ENCODE measurements at regions not wholly inside any gene's neighbourhood (a gene's known extent, or its start where the extent isn't known, plus 50 kb on each side); places are given as distances from the start of the nearest gene placed in this dataset.

GRCh38 chr1:25080294-25081209 lies 150.5 kb upstream of the RUNX3 start:
- no peak for DNase-seq

- no peak for DNase-seq
Measured at GRCh38 chr1:25079048-25079447, 149.0 kb upstream of the RUNX3 start.

- DNase-seq, result no peak
Measured at GRCh38 chr1:25074351-25075227, 144.5 kb upstream of the RUNX3 start.

- no peak for DNase-seq
Measured at GRCh38 chr1:25073640-25074270, 143.7 kb upstream of the RUNX3 start.

GRCh38 chr1:25072461-25072860 lies 142.4 kb upstream of the RUNX3 start:
- no peak for DNase-seq

GRCh38 chr1:25068829-25069228 lies 138.8 kb upstream of the RUNX3 start:
- DNase-seq, result no peak

- DNase-seq, result no peak
Measured at GRCh38 chr1:25068316-25068715, 138.2 kb upstream of the RUNX3 start.

- DNase-seq, result no peak
Measured at GRCh38 chr1:25067518-25068251, 137.6 kb upstream of the RUNX3 start.

- no peak for DNase-seq
Measured at GRCh38 chr1:25066731-25067517, 136.8 kb upstream of the RUNX3 start.

- DNase-seq, result no peak
Measured at GRCh38 chr1:25066256-25066655, 136.2 kb upstream of the RUNX3 start.

GRCh38 chr1:25065795-25066238 lies 135.7 kb upstream of the RUNX3 start:
- no peak for DNase-seq

- DNase-seq, result no peak
Measured at GRCh38 chr1:25065321-25065721, 135.2 kb upstream of the RUNX3 start.

GRCh38 chr1:25064465-25065240 lies 134.6 kb upstream of the RUNX3 start:
- DNase-seq, result no peak

- DNase-seq, result no peak
Measured at GRCh38 chr1:25063591-25064416, 133.7 kb upstream of the RUNX3 start.

GRCh38 chr1:25062621-25063255 lies 132.7 kb upstream of the RUNX3 start:
- DNase-seq, result no peak

- DNase-seq, result no peak
Measured at GRCh38 chr1:25061261-25061995, 131.4 kb upstream of the RUNX3 start.

- DNase-seq, result no peak
Measured at GRCh38 chr1:25057188-25057587, 127.1 kb upstream of the RUNX3 start.

- no peak for DNase-seq
Measured at GRCh38 chr1:25056536-25056935, 126.5 kb upstream of the RUNX3 start.

GRCh38 chr1:25055961-25056360 lies 125.9 kb upstream of the RUNX3 start:
- no peak for DNase-seq
